Ishikawa (cell line): ENCODE measurements at regions not wholly inside any gene's neighbourhood (a gene's known extent, or its start where the extent isn't known, plus 50 kb on each side); places are given as distances from the start of the nearest gene placed in this dataset.

Experiments
- CEBPB ChIP-seq: IDR thresholded peaks from 2 replicates; pipeline ENCODE4 v1.6.1; 2012
- CREB1 ChIP-seq: IDR thresholded peaks from 2 replicates; pipeline ENCODE4 v1.6.1; 2012; ENCODE audit warnings: low read depth
- EGR1 ChIP-seq: IDR thresholded peaks from 2 replicates; pipeline ENCODE4 v1.6.1; 2012
- EP300 ChIP-seq: IDR thresholded peaks from 2 replicates; pipeline ENCODE4 v1.6.1; 2012; ENCODE audit warnings: borderline replicate concordance
- FOXM1 ChIP-seq: IDR thresholded peaks from 2 replicates; pipeline ENCODE4 v1.6.1; 2012; ENCODE audit warnings: low read depth, borderline replicate concordance
- NFIC ChIP-seq: IDR thresholded peaks from 2 replicates; pipeline ENCODE4 v1.6.1; 2012
- RAD21 ChIP-seq: IDR thresholded peaks from 2 replicates; pipeline ENCODE4 v1.6.1; 2012; ENCODE audit warnings: low read depth
- TAF1 ChIP-seq: IDR thresholded peaks from 2 replicates; pipeline ENCODE4 v1.6.1; 2012; ENCODE audit warnings: low read depth, mild to moderate bottlenecking
- TCF12 ChIP-seq: IDR thresholded peaks from 2 replicates; pipeline ENCODE4 v1.6.1; 2012; ENCODE audit warnings: low read depth
- TEAD4 ChIP-seq: IDR thresholded peaks from 2 replicates; pipeline ENCODE4 v1.6.1; 2012
- YY1 ChIP-seq: IDR thresholded peaks from 2 replicates; pipeline ENCODE4 v1.6.1; 2012; ENCODE audit warnings: low read depth
- ZBTB7A ChIP-seq: IDR thresholded peaks from 2 replicates; pipeline ENCODE4 v1.6.1; 2012; ENCODE audit warnings: low read depth
- TF ChIP-seq, protein P1 (sequence below): IDR thresholded peaks from 2 replicates; pipeline ENCODE4 v1.6.1; 2012
- TF ChIP-seq, protein P2 (sequence below): IDR thresholded peaks from 2 replicates; pipeline ENCODE4 v1.6.1; 2012
- TF ChIP-seq, protein P3 (sequence below): IDR thresholded peaks from 2 replicates; pipeline ENCODE4 v1.6.1; 2012; ENCODE audit warnings: low read depth, mild to moderate bottlenecking

DNA sequence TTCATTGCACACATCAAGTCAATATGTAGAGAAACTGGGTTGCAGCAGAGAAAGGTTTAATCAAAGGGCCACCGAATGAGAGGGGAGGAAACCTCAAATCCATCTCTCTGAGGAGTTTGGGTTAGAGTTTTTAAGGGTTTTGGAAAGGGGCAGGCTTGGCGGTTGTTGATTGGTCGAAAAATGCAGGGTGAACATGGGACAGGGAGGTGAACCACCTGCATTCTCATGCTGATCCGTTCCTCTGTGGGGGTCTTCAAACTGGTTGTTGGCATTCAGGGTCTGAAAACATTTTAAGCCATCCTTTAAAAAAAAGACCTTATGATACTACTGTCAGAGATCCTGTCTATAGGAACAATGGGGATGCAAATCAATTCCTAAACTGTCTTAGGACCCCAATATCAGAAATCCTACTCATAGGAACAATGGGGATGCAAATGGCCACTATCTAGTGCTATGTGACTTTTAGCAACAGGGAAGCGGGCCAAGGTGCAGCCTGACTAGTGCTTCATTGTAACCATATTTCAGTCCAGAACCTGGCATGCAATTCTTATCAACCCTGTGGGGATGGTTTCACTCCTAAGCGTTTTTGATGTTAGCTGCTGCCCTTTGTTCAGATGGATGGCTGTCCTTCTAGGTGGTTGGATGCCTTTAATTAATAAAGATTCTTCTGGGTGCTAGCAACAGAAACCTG lies 120.1 kb upstream of the MGAT5 start:
- TF ChIP-seq TCF12 (no peak), EP300 (no peak), CREB1 (no peak), NFIC (no peak)
- TF ChIP-seq, protein P1, sequence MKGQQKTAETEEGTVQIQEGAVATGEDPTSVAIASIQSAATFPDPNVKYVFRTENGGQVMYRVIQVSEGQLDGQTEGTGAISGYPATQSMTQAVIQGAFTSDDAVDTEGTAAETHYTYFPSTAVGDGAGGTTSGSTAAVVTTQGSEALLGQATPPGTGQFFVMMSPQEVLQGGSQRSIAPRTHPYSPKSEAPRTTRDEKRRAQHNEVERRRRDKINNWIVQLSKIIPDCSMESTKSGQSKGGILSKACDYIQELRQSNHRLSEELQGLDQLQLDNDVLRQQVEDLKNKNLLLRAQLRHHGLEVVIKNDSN = no peak
- TF ChIP-seq, protein P2, sequence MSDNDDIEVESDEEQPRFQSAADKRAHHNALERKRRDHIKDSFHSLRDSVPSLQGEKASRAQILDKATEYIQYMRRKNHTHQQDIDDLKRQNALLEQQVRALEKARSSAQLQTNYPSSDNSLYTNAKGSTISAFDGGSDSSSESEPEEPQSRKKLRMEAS = no peak

DNA sequence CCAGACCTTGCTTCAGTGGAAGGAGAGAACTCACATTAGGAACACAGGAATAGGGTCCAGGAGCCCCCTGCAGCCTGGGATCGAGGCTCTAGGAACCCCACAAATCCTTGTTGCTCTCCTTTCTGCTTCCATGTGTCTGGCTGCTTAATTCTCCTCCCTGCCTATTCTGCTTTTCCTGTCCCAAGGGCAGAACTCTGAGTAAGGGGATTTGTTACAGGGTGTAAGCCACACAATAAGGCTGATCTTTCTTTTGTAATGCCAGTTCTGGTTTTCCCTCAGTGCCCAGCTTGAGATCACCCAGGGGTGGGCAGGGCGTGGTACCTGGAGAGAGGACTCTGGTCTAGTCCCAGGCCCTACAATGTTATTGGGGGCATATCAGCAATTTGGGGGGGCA lies 119.6 kb upstream of the MGAT5 start:
- no peak for TF ChIP-seq CREB1
- no peak for TF ChIP-seq EP300
- TF ChIP-seq ZBTB7A = no peak
- no peak for TF ChIP-seq YY1
- TF ChIP-seq TCF12 = no peak
- TF ChIP-seq, protein P3, sequence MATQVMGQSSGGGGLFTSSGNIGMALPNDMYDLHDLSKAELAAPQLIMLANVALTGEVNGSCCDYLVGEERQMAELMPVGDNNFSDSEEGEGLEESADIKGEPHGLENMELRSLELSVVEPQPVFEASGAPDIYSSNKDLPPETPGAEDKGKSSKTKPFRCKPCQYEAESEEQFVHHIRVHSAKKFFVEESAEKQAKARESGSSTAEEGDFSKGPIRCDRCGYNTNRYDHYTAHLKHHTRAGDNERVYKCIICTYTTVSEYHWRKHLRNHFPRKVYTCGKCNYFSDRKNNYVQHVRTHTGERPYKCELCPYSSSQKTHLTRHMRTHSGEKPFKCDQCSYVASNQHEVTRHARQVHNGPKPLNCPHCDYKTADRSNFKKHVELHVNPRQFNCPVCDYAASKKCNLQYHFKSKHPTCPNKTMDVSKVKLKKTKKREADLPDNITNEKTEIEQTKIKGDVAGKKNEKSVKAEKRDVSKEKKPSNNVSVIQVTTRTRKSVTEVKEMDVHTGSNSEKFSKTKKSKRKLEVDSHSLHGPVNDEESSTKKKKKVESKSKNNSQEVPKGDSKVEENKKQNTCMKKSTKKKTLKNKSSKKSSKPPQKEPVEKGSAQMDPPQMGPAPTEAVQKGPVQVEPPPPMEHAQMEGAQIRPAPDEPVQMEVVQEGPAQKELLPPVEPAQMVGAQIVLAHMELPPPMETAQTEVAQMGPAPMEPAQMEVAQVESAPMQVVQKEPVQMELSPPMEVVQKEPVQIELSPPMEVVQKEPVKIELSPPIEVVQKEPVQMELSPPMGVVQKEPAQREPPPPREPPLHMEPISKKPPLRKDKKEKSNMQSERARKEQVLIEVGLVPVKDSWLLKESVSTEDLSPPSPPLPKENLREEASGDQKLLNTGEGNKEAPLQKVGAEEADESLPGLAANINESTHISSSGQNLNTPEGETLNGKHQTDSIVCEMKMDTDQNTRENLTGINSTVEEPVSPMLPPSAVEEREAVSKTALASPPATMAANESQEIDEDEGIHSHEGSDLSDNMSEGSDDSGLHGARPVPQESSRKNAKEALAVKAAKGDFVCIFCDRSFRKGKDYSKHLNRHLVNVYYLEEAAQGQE = no peak
- no peak for TF ChIP-seq TAF1
- TF ChIP-seq NFIC = no peak
- TF ChIP-seq, protein P1 = no peak
- no peak for TF ChIP-seq EGR1
- no peak for TF ChIP-seq CEBPB
- TF ChIP-seq TEAD4 = no peak
- TF ChIP-seq, protein P2 = no peak
- TF ChIP-seq FOXM1 = no peak
- no peak for TF ChIP-seq RAD21

DNA sequence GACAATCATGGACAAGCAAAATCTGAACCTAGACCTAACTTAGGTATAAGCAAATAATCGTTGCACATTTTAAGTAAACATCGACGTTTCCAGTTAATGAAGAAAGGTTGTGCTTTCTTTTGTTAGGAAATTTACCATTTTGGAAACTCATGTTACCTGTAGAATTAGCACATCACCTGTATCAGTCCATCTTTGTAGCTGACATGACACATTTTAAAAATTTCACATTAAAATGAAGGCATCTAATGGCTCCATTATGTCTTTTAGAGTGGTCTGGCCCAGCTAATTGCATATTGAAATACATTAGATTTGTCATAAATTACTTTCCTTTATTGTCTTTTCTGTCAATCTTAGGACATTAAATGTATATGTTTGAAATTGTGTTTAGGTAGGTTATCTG lies 119.0 kb upstream of the MGAT5 start:
- TF ChIP-seq YY1 = no peak

DNA sequence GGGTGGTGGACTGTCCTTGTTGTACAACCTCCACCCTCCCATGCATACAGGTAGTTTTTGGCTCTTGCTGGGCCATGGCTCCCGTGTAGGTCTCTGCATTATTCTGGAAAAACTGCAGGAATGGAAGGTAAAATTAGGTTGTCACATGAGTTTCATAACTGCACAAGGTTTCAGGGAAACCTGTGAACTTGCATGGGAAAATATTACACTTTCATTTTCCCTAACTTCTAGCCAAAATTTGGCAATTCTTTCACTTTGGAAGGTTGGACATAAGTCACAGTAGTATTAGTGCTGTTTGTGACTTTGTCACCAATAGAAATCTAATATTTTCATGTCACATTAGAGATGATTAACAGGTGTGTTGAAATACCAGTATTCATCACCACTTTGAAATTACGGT lies 118.1 kb upstream of the MGAT5 start:
- no peak for TF ChIP-seq TEAD4

DNA sequence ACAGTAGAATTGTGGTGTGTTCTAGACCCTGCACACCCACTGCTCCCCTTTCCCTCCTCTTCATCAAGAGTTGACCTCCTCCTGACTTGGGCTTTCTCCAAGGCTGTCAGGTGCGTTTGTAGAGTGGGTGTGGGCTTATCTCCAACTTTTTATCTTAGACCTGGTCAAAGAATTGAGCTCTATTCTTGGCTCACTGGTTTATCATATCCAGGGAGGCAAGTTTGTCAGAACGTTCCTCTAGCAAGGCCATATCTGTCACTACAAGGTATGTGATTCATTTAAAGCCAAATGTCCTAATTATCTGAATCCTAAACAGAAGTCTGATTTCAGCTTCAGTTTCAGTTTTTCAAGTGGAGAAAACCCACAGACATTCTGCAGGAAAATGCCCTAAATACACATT lies 117.1 kb upstream of the MGAT5 start:
- TF ChIP-seq TCF12 (no peak), EP300 (no peak), TEAD4 (no peak), NFIC (no peak), EGR1 (no peak), RAD21 (no peak), CREB1 (no peak), TAF1 (no peak), CEBPB (no peak), FOXM1 (no peak), YY1 (no peak), ZBTB7A (no peak)
- TF ChIP-seq, protein P1 = no peak
- TF ChIP-seq, protein P2 = no peak
- TF ChIP-seq, protein P3 = no peak

DNA sequence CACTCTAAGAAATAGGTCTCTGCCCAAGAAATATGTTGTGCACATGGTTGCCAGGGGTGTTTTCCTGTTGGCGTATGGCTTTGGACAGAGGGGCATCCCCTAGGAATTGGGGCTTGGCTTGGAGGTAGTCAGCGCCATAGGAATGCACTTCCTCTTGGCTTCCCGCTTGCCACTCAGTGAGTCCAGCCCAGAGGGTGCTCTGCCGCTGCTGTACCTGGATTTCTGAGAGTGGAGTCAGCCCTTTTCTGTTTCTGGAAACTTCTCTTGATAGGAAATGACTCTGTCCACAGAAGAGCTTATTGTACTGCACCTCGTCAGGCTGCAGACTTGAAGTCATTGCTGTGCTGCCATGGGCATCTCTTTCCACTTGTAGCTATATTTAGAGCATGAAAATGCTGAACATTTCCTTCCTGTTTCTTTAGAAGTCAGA lies 116.7 kb upstream of the MGAT5 start:
- TF ChIP-seq TAF1 = no peak
- TF ChIP-seq, protein P3 = no peak
- no peak for TF ChIP-seq ZBTB7A
- TF ChIP-seq FOXM1 = no peak
- TF ChIP-seq TEAD4 = no peak
- TF ChIP-seq RAD21 = no peak
- TF ChIP-seq YY1 = no peak
- no peak for TF ChIP-seq EP300
- TF ChIP-seq, protein P2 = no peak
- TF ChIP-seq CREB1 = no peak
- no peak for TF ChIP-seq NFIC
- TF ChIP-seq, protein P1 = no peak
- TF ChIP-seq EGR1 = no peak
- no peak for TF ChIP-seq TCF12
- TF ChIP-seq CEBPB = no peak
